GM23338 (cell line): ENCODE measurements at regions not wholly inside any gene's neighbourhood (a gene's known extent, or its start where the extent isn't known, plus 50 kb on each side); places are given as distances from the start of the nearest gene placed in this dataset.

Source experiments
- ATAC-seq: fragments of 200-7000 bp; cut with Tn5 transposase; 3 replicates; pipeline ENCODE4 v1.9.1; 2020
- DNase-seq: peaks from one replicate; pipeline ENCODE4 v3.0.0-alpha.2; 2015; ENCODE audit warnings: low spot score
- H2AFZ ChIP-seq: fragments of 200-600 bp; sonication (generic); 2 replicates; pipeline ENCODE4 v1.8.0; 2016; ENCODE audit warnings: antibody characterized with exemption, mild to moderate bottlenecking, moderate library complexity
- H3F3A ChIP-seq: fragments of 200-600 bp; sonication (generic); replicated peaks from 2 replicates; pipeline ENCODE4 v1.8.0; 2017; ENCODE audit warnings: antibody characterized with exemption, mixed run types, low read depth
- H3K27ac ChIP-seq: fragments of 200-600 bp; sonication (generic); 2 replicates; pipeline ENCODE4 v1.6.1; 2016; ENCODE audit warnings: low read depth
- H3K27me3 ChIP-seq: fragments of 200-600 bp; sonication (generic); 2 replicates; pipeline ENCODE4 v1.8.0; 2016; ENCODE audit warnings: mild to moderate bottlenecking, mixed run types, moderate library complexity; ENCODE audit not compliant: insufficient read depth
- H3K36me3 ChIP-seq: fragments of 200-600 bp; sonication (generic); 2 replicates; pipeline ENCODE4 v1.8.0; 2016; ENCODE audit warnings: mild to moderate bottlenecking; ENCODE audit not compliant: insufficient read depth
- H3K4me1 ChIP-seq: fragments of 200-600 bp; sonication (generic); 2 replicates; pipeline ENCODE4 v1.8.0; 2016; ENCODE audit warnings: mild to moderate bottlenecking, moderate library complexity; ENCODE audit not compliant: insufficient read depth
- H3K4me2 ChIP-seq: fragments of 200-600 bp; sonication (generic); 2 replicates; pipeline ENCODE4 v1.7.1; 2017; ENCODE audit warnings: mixed run types
- H3K4me3 ChIP-seq: fragments of 200-600 bp; sonication (generic); 2 replicates; pipeline ENCODE4 v1.6.1; 2016; ENCODE audit warnings: mixed run types
- H3K79me2 ChIP-seq: fragments of 200-600 bp; sonication (generic); replicated peaks from 2 replicates; pipeline ENCODE4 v1.8.0; 2017; ENCODE audit warnings: mild to moderate bottlenecking; ENCODE audit not compliant: insufficient read depth
- H3K9me2 ChIP-seq: fragments of 200-600 bp; sonication (generic); 2 replicates; pipeline ENCODE4 v1.8.0; 2017; ENCODE audit not compliant: insufficient read depth
- H4K20me1 ChIP-seq: fragments of 200-600 bp; sonication (generic); replicated peaks from 2 replicates; pipeline ENCODE4 v1.8.0; 2017; ENCODE audit warnings: mild to moderate bottlenecking; ENCODE audit not compliant: insufficient read depth
- H3K27ac Mint-ChIP-seq: 2 replicates; pipeline ENCODE4 v1.8.0; 2020; ENCODE audit warnings: inconsistent platforms, mild to moderate bottlenecking, moderate library complexity, mixed read lengths
- H3K27me3 Mint-ChIP-seq: 3 replicates; pipeline ENCODE4 v1.8.0; 2022; ENCODE audit warnings: low read depth, mild to moderate bottlenecking, moderate library complexity, mixed read lengths, inconsistent platforms; ENCODE audit not compliant: insufficient read depth, poor library complexity
- H3K36me3 Mint-ChIP-seq: 3 replicates; pipeline ENCODE4 v1.8.0; 2021; ENCODE audit warnings: low read depth, mild to moderate bottlenecking, inconsistent platforms, moderate library complexity, mixed read lengths
- H3K4me1 Mint-ChIP-seq: 3 replicates; pipeline ENCODE4 v1.8.0; 2020; ENCODE audit warnings: mild to moderate bottlenecking, inconsistent platforms, mixed read lengths
- H3K4me3 Mint-ChIP-seq: 3 replicates; pipeline ENCODE4 v1.8.0; 2021; ENCODE audit warnings: moderate library complexity, mild to moderate bottlenecking, inconsistent platforms, mixed read lengths
- H3K9me3 Mint-ChIP-seq: 3 replicates; pipeline ENCODE4 v1.8.0; 2020; ENCODE audit warnings: moderate library complexity, mild to moderate bottlenecking, inconsistent platforms, mixed read lengths
- CREB1 ChIP-seq: fragments of 250-450 bp; sonication (Bioruptor Pico); IDR thresholded peaks from 2 replicates; pipeline ENCODE4 v1.5.0; 2020; ENCODE audit warnings: low read depth, mild to moderate bottlenecking, moderate library complexity
- EZH2 ChIP-seq: fragments of 200-600 bp; sonication (generic); IDR thresholded peaks from one replicate; pipeline ENCODE4 v1.8.0; 2017; ENCODE audit warnings: antibody characterized with exemption, mild to moderate bottlenecking, low read depth; ENCODE audit not compliant: unreplicated experiment
- EZH2phosphoT487 ChIP-seq: fragments of 200-600 bp; sonication (generic); IDR thresholded peaks from one replicate; pipeline ENCODE4 v1.8.1; 2018; ENCODE audit warnings: antibody characterized with exemption; ENCODE audit not compliant: unreplicated experiment
- JUNB ChIP-seq: IDR thresholded peaks from one replicate; pipeline ENCODE4 v1.6.1; 2016; ENCODE audit warnings: antibody characterized with exemption; ENCODE audit not compliant: unreplicated experiment
- NANOG ChIP-seq: IDR thresholded peaks from 2 replicates; pipeline ENCODE4 v1.6.1; 2016; ENCODE audit warnings: antibody characterized with exemption, borderline replicate concordance
- POLR2AphosphoS5 ChIP-seq: IDR thresholded peaks from 2 replicates; pipeline ENCODE4 v1.6.1; 2016; ENCODE audit warnings: antibody characterized with exemption, low read depth
- REST ChIP-seq: IDR thresholded peaks from one replicate; pipeline ENCODE4 v1.6.1; 2018; ENCODE audit warnings: antibody characterized with exemption; ENCODE audit not compliant: unreplicated experiment
- STAT1 ChIP-seq: IDR thresholded peaks from one replicate; pipeline ENCODE4 v1.6.1; 2016; ENCODE audit warnings: antibody characterized with exemption; ENCODE audit not compliant: unreplicated experiment
- ZNF114 ChIP-seq: fragments of 250-450 bp; sonication (Bioruptor Pico); IDR thresholded peaks from 2 replicates; pipeline ENCODE4 v1.5.0; 2020; ENCODE audit warnings: mild to moderate bottlenecking, moderate library complexity
- ZNF331 ChIP-seq: fragments of 250-450 bp; sonication (Bioruptor Pico); IDR thresholded peaks from 2 replicates; pipeline ENCODE4 v1.5.0; 2020; ENCODE audit warnings: low read depth, mild to moderate bottlenecking, moderate library complexity
- ZNF462 ChIP-seq: fragments of 250-450 bp; sonication (Bioruptor Pico); IDR thresholded peaks from 2 replicates; pipeline ENCODE4 v1.5.0; 2020; ENCODE audit warnings: mild to moderate bottlenecking, moderate library complexity
- TF ChIP-seq, protein P1 (sequence below), 2 experiments: fragments of 200-600 bp in 1 of 2; sonication (generic) in 1 of 2; conservative IDR thresholded peaks; 2 replicates each; pipeline versions ENCODE4 v1.5.1 to v1.6.1; 2016 to 2017; ENCODE audit warnings: antibody characterized with exemption in 2 of 2, low read depth in 2 of 2, mild to moderate bottlenecking in 2 of 2, moderate library complexity in 1 of 2
- TF ChIP-seq, protein P2 (sequence below): IDR thresholded peaks from 2 replicates; pipeline ENCODE4 v1.6.1; 2016; ENCODE audit warnings: antibody characterized with exemption

GRCh38 chr1:67889466-67889865 lies 56.2 kb upstream of the GNG12 start:
- Mint-ChIP-seq H3K27ac (no peak overlapping the region), H3K9me3 (no peaks in the 10 kb centered on the region), H3K36me3 (no peaks in the 10 kb centered on the region), H3K4me1 (peaks cover 39% of the 10 kb centered on the region), H3K4me3 (no peak overlapping the region), H3K27me3 (peaks cover 7% of the 10 kb centered on the region)
- Histone ChIP-seq H4K20me1 (no peaks in the 10 kb centered on the region), H3K9me2 (no peaks in the 10 kb centered on the region), H3K27me3 (no peaks in the 10 kb centered on the region), H3K4me3 (no peak overlapping the region), H2AFZ (no peak overlapping the region), H3K27ac (no peak overlapping the region), H3K4me1 (peaks cover 15% of the 10 kb centered on the region), H3F3A (no peaks in the 10 kb centered on the region), H3K79me2 (no peaks in the 10 kb centered on the region), H3K36me3 (no peaks in the 10 kb centered on the region), H3K4me2 (no peak overlapping the region)
- ATAC-seq (no peak), DNase-seq (no peak)
- no peak for TF ChIP-seq ZNF462 (CRISPR knock-in tag)
- TF ChIP-seq JUNB, result no peak
- TF ChIP-seq POLR2AphosphoS5, result no peak
- TF ChIP-seq ZNF114 (CRISPR knock-in tag), result no peak
- TF ChIP-seq, protein P1, sequence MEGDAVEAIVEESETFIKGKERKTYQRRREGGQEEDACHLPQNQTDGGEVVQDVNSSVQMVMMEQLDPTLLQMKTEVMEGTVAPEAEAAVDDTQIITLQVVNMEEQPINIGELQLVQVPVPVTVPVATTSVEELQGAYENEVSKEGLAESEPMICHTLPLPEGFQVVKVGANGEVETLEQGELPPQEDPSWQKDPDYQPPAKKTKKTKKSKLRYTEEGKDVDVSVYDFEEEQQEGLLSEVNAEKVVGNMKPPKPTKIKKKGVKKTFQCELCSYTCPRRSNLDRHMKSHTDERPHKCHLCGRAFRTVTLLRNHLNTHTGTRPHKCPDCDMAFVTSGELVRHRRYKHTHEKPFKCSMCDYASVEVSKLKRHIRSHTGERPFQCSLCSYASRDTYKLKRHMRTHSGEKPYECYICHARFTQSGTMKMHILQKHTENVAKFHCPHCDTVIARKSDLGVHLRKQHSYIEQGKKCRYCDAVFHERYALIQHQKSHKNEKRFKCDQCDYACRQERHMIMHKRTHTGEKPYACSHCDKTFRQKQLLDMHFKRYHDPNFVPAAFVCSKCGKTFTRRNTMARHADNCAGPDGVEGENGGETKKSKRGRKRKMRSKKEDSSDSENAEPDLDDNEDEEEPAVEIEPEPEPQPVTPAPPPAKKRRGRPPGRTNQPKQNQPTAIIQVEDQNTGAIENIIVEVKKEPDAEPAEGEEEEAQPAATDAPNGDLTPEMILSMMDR (conservative IDR thresholded peaks at IDR 0.05; ENCODE audit: low read depth in 2 of 2), result no peak
- no peak for TF ChIP-seq ZNF331
- no peak for TF ChIP-seq STAT1
- TF ChIP-seq EZH2, result no peak
- TF ChIP-seq CREB1 (CRISPR knock-in tag), result no peak
- TF ChIP-seq, protein P2, sequence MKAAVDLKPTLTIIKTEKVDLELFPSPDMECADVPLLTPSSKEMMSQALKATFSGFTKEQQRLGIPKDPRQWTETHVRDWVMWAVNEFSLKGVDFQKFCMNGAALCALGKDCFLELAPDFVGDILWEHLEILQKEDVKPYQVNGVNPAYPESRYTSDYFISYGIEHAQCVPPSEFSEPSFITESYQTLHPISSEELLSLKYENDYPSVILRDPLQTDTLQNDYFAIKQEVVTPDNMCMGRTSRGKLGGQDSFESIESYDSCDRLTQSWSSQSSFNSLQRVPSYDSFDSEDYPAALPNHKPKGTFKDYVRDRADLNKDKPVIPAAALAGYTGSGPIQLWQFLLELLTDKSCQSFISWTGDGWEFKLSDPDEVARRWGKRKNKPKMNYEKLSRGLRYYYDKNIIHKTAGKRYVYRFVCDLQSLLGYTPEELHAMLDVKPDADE, result no peak
- no peak for TF ChIP-seq NANOG
- TF ChIP-seq REST, result no peak
- no peak for TF ChIP-seq EZH2phosphoT487
